Loucy (cell line): ENCODE measurements at regions not wholly inside any gene's neighbourhood (a gene's known extent, or its start where the extent isn't known, plus 50 kb on each side); places are given as distances from the start of the nearest gene placed in this dataset.

Experiments
- H2AFZ ChIP-seq: fragments of 200-600 bp; sonication (generic); 2 replicates; pipeline ENCODE4 v1.6.0; 2016; ENCODE audit warnings: antibody characterized with exemption, mild to moderate bottlenecking, low read length, moderate library complexity
- H3F3A ChIP-seq: fragments of 200-600 bp; 2 replicates; pipeline ENCODE4 v1.6.0; 2016; ENCODE audit warnings: antibody characterized with exemption, low read depth, mild to moderate bottlenecking
- H3K27me3 ChIP-seq: fragments of 200-600 bp; sonication (generic); 2 replicates; pipeline ENCODE4 v1.6.1; 2014; ENCODE audit warnings: low read length, mild to moderate bottlenecking; ENCODE audit not compliant: insufficient read depth, poor library complexity, severe bottlenecking
- H3K36me3 ChIP-seq: fragments of 200-600 bp; sonication (generic); 2 replicates; pipeline ENCODE4 v1.6.1; 2016; ENCODE audit warnings: low read length; ENCODE audit not compliant: insufficient read depth
- H3K4me1 ChIP-seq: fragments of 200-600 bp; sonication (generic); 2 replicates; pipeline ENCODE4 v1.5.1; 2014; ENCODE audit warnings: low read length, mild to moderate bottlenecking; ENCODE audit not compliant: insufficient read depth, poor library complexity, severe bottlenecking
- H3K4me2 ChIP-seq: fragments of 200-600 bp; sonication (generic); 2 replicates; pipeline ENCODE4 v1.6.0; 2014; ENCODE audit warnings: antibody characterized with exemption, low read length, low read depth, mild to moderate bottlenecking; ENCODE audit not compliant: poor library complexity, severe bottlenecking
- H3K4me3 ChIP-seq: fragments of 200-600 bp; sonication (generic); 2 replicates; pipeline ENCODE4 v1.5.1; 2014; ENCODE audit warnings: low read length, mild to moderate bottlenecking, mixed read lengths; ENCODE audit not compliant: poor library complexity, severe bottlenecking
- H3K79me2 ChIP-seq: fragments of 200-600 bp; sonication (generic); 2 replicates; pipeline ENCODE4 v1.6.1; 2014; ENCODE audit warnings: low read length; ENCODE audit not compliant: insufficient read depth
- H3K9ac ChIP-seq: fragments of 200-600 bp; sonication (generic); 2 replicates; pipeline ENCODE4 v1.6.0; 2014; ENCODE audit warnings: mild to moderate bottlenecking, low read depth, low read length, moderate library complexity; ENCODE audit not compliant: poor library complexity, severe bottlenecking
- H3K9me2 ChIP-seq: fragments of 200-600 bp; sonication (generic); replicated peaks from 2 replicates; pipeline ENCODE4 v1.6.1; 2016; ENCODE audit warnings: low read depth, low read length, mixed read lengths
- H3K9me3 ChIP-seq: fragments of 200-600 bp; sonication (generic); 2 replicates; pipeline ENCODE4 v1.6.1; 2014; ENCODE audit warnings: mild to moderate bottlenecking, antibody characterized with exemption, low read length, low read depth; ENCODE audit not compliant: insufficient read depth
- H4K20me1 ChIP-seq: fragments of 200-600 bp; sonication (generic); 2 replicates; pipeline ENCODE4 v1.6.0; 2014; ENCODE audit warnings: antibody characterized with exemption, low read length, mild to moderate bottlenecking; ENCODE audit not compliant: insufficient read depth, poor library complexity, severe bottlenecking
- EZH2phosphoT487 ChIP-seq: fragments of 200-600 bp; IDR thresholded peaks from 2 replicates; pipeline ENCODE4 v1.6.1; 2018; ENCODE audit warnings: antibody characterized with exemption, mild to moderate bottlenecking, moderate library complexity, borderline replicate concordance
- TF ChIP-seq, protein P1 (sequence below): fragments of 200-600 bp; sonication (generic); conservative IDR thresholded peaks from 2 replicates; pipeline ENCODE4 v1.5.1; 2014; ENCODE audit warnings: mild to moderate bottlenecking, antibody characterized with exemption, low read length

DNA sequence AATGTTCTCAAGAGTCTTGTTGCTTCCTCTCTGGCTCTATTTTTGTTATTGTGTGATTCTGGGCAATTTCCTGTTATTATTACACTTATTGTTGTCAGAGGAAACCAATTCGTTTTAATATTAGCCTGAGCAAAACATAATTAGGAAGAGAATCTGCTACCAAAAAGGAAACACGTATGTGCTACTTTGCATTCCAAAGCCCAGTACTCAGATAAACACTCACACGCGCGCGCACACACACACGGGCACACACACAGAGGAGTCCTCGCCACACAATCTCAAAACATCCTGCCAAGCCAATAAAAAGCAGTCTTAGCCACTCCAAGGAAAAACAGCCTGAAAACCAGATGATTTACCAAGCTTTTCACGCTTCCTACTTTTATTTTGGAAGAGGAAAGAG lies 400.7 kb downstream of the NUAK1 start:
- H2AFZ ChIP-seq = no peak overlapping the region
- H3K9ac ChIP-seq = no peak overlapping the region
- H3K79me2 ChIP-seq = no peaks in the 10 kb centered on the region
- H4K20me1 ChIP-seq = no peaks in the 10 kb centered on the region
- TF ChIP-seq EZH2phosphoT487 = no peak
- TF ChIP-seq, protein P1, sequence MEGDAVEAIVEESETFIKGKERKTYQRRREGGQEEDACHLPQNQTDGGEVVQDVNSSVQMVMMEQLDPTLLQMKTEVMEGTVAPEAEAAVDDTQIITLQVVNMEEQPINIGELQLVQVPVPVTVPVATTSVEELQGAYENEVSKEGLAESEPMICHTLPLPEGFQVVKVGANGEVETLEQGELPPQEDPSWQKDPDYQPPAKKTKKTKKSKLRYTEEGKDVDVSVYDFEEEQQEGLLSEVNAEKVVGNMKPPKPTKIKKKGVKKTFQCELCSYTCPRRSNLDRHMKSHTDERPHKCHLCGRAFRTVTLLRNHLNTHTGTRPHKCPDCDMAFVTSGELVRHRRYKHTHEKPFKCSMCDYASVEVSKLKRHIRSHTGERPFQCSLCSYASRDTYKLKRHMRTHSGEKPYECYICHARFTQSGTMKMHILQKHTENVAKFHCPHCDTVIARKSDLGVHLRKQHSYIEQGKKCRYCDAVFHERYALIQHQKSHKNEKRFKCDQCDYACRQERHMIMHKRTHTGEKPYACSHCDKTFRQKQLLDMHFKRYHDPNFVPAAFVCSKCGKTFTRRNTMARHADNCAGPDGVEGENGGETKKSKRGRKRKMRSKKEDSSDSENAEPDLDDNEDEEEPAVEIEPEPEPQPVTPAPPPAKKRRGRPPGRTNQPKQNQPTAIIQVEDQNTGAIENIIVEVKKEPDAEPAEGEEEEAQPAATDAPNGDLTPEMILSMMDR = no peak
- H3K9me3 ChIP-seq = no peaks in the 10 kb centered on the region
- no peaks in the 10 kb centered on the region for H3K36me3 ChIP-seq
- no peaks in the 10 kb centered on the region for H3K4me1 ChIP-seq
- H3K27me3 ChIP-seq = no peaks in the 10 kb centered on the region
- no peak overlapping the region for H3K4me3 ChIP-seq
- no peak overlapping the region for H3K4me2 ChIP-seq
- H3F3A ChIP-seq = no peaks in the 10 kb centered on the region
- no peaks in the 10 kb centered on the region for H3K9me2 ChIP-seq

DNA sequence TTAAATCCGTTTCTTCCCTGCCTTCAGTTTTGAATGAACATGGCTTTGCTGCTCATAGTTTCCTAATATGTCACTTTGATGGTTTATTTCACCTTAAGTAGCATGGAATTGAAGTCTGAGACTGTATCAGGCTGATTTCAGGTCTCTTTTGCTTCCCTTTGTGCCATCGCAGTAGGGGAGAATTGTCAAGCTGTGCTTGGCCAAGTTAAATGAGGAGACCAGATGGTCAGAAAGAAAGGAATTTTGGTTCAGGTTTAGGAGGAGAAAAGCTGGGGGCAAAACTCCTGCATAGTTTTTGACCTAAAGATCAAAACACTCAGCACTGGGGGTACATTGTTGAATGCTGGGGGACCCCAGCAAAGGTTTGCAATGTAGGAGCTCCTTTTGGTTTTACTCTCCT lies 398.4 kb downstream of the NUAK1 start:
- H3K36me3 ChIP-seq = no peaks in the 10 kb centered on the region
- no peaks in the 10 kb centered on the region for H3K9me3 ChIP-seq
- no peak overlapping the region for H2AFZ ChIP-seq
- H3K79me2 ChIP-seq = no peaks in the 10 kb centered on the region
- TF ChIP-seq, protein P1 = no peak
- TF ChIP-seq EZH2phosphoT487 = no peak
- no peaks in the 10 kb centered on the region for H3F3A ChIP-seq
- no peak overlapping the region for H3K4me3 ChIP-seq
- H4K20me1 ChIP-seq = no peaks in the 10 kb centered on the region
- no peaks in the 10 kb centered on the region for H3K9me2 ChIP-seq
- H3K4me2 ChIP-seq = no peak overlapping the region
- H3K9ac ChIP-seq = no peak overlapping the region
- no peaks in the 10 kb centered on the region for H3K4me1 ChIP-seq
- no peaks in the 10 kb centered on the region for H3K27me3 ChIP-seq

DNA sequence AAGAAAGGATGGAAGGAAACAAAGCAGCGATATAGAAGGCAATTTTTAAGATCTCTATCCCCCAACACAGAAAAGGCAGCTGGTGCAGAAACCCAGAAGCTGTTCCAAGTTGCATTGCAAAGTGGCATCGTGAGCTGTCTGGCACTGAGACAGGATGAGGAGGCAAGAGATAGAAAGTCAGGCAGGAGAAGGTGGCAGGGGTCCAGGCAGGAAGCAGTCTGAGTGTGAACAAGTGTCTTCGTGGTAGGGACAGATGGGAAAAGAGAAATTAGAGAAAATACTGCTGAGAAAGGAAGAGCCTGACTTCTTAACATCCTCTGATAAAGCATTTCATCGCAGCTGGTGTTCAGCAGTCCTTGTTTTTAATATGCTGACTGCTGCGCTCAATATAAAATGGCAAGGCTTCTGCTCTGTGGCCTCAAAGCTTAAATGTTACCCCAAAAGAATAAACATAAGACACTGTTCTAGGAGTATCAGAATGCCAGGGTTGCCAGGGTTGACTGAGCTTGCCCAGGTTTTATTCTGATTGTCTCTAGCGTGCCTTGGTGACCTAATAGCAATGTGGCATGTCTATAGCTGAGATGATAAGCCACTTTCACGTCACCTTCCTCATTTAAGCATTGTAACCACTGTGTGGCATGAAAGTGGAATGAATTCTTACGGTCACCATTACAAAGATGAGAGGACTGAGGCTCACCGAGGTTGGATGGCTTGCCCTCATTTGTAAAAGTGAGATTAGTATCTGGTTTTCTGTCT lies 397.6 kb downstream of the NUAK1 start:
- Histone ChIP-seq H3K79me2 (no peaks in the 10 kb centered on the region), H3K36me3 (no peaks in the 10 kb centered on the region), H4K20me1 (no peaks in the 10 kb centered on the region), H3K4me3 (no peak overlapping the region), H3K9ac (no peak overlapping the region), H3K4me2 (no peak overlapping the region), H3K9me2 (no peaks in the 10 kb centered on the region), H3K9me3 (no peaks in the 10 kb centered on the region), H2AFZ (no peak overlapping the region), H3F3A (no peaks in the 10 kb centered on the region), H3K27me3 (no peaks in the 10 kb centered on the region), H3K4me1 (no peaks in the 10 kb centered on the region)
- TF ChIP-seq, protein P1 = no peak
- TF ChIP-seq EZH2phosphoT487 = no peak
